ENCODE measurements at regions not wholly inside any gene's neighbourhood (a gene's known extent, or its start where the extent isn't known, plus 50 kb on each side); places are given as distances from the start of the nearest gene placed in this dataset.
"Not testable (repeated sequence)": the region's sequence is repeated elsewhere in the genome, so short reads cannot be mapped to it uniquely, and the experiment has no call there.

- no peak for DNase-seq
Measured at GRCh38 chr2:64880193-64880951, 108.8 kb upstream of the SLC1A4 start.

- no peak for DNase-seq
Measured at GRCh38 chr2:64881037-64881492, 108.1 kb upstream of the SLC1A4 start.

- DNase-seq: no peak
Measured at GRCh38 chr2:64887565-64887964, 101.6 kb upstream of the SLC1A4 start.

- peak; percentile 52 for DNase-seq
Measured at GRCh38 chr2:64888591-64889309, 100.4 kb upstream of the SLC1A4 start.

DNA sequence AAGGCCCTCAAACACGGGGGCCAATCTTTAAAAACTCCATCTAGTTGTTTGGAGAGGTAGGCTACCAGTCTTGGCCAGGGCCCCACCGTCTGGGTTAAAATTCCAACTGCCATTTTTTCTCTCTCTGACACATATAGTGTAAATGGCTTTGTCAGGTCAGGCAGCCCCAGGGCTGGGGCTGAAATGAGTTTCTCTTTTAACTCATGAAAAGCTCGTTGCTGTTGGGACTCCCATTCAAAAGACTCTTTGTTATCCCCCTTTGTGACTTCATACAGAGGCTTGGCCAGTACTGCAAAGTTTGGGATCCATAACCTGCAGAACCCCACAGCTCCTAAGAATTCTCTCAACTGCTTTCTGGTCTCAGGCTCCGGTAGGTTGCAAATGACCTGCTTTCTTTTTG is 99.4 kb upstream of the SLC1A4 start:
- DNase-seq: no peak

DNA sequence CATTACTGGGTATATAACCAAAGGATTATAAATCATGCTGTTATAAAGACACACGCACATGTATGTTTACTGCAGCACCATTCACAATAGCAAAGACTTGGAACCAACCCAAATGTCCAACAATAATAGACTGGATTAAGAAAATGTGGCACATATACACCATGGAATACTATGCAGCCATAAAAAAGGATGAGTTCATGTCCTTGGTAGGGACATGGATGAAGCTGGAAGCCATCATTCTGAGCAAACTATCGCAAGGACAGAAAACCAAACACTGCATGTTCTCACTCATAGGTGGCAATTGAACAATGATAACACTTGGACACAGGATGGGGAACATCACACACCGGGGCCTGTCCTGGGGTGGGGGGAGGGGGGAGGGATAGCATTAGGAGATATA is 92.6 kb upstream of the SLC1A4 start:
- DNase-seq: not testable (repeated sequence)

GRCh38 chr2:64899081-64899865 is 89.9 kb upstream of the SLC1A4 start:
- DNase-seq: no peak

GRCh38 chr2:64899876-64900275 is 89.3 kb upstream of the SLC1A4 start:
- DNase-seq: not testable (repeated sequence)

GRCh38 chr2:64904413-64905329 is 84.5 kb upstream of the SLC1A4 start:
- no peak for DNase-seq

- DNase-seq: no peak
Measured at GRCh38 chr2:64905338-64906024, 83.7 kb upstream of the SLC1A4 start.

DNA sequence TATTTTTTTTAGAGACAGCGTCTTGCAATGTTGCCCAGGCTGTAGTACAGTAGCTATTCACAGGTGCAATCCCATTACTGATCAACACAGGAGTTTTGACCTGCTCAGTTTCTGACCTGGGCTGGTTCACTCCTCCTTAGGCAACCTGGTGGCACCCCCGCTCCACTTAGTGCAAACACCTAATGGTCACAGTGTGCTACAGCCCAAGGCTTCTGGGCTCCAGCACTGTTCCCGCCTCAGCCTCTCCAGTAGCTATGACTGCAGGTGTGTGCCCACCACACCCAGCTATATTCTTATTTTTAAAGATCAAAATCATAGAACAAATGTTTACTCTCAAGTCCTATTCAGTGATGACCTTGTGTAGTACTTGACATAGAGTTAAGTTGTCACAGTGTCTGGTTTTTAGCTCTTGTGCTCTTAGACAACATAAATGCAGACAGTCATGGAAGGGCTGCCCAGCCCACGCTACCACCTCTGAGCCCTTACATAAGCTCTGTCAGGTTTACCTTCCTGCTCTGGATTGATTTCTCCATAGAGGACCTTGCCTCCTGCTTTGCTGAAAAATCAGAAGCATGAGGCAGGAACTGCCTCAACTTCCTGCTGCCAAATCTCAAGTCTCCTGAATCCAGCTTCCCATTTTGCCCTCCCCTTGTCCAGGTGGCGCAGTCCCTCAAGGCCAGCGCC is 82.2 kb upstream of the SLC1A4 start:
- DNase-seq: no peak

GRCh38 chr2:64908406-64908805 is 80.8 kb upstream of the SLC1A4 start:
- DNase-seq: no peak

DNA sequence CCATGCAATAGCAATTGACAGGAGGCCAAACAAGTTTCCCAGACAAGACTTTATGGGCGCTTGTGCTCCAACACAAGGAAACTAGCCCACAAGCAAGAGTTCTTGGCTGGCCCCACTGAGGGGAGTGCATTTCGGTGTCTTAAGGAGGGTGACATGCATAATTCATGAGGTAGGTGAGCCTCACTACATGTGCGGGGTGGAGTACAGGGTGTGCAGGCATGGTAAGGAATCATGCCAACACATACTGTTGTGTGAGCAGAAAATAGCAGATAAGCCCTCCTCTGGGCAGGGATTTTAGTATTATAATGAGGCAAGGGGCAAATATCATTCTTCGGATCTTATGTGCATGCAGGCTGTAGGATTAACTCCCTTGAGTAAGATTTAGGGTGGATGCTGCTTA is 78.7 kb upstream of the SLC1A4 start:
- DNase-seq: no peak

GRCh38 chr2:64910972-64911433 is 78.2 kb upstream of the SLC1A4 start:
- DNase-seq: no peak

DNA sequence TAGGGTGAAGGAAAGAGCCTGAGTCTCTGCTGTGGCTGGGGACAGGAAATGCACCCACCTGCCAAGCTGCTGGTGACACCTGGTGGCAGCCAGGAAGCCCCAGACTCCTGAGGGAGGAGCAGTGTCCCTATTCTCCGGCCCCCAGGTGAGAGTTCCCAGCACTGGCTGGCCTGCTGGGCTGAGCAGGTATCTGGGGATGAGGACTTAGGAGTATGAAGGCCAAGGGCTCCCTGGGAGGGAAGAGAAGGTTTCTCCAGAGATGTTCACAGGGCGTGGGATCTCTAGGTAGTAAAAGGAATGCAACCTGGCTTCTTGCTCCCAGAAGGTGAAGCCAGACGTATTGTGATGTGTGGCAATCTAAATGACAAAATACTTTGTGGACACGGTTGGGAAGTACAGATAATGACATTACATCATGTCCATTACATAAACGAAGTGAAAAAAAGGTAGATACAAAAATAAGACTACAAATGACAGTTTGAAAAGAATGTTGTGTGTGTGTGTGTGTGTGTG is 75.8 kb upstream of the SLC1A4 start:
- no peak for DNase-seq

DNA sequence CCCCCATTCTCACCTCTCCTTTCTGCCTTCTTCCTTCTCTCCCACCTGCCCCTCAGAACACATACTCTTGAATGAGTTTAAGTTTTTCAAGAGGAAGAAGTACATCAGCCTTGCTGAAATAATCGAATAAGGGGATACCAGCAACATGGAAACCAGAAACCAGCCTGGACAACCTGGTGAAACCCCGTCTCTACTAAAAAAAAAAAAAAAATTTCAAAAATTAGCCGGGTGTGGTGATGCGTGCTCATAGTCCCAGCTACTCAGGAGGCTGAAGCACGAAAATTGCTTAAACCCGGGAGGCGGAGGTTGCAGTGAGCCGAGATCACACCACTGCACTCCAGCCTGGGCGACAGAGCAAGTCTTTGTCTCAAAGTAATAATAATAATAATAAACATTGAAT is 75.0 kb upstream of the SLC1A4 start:
- no peak for DNase-seq

DNA sequence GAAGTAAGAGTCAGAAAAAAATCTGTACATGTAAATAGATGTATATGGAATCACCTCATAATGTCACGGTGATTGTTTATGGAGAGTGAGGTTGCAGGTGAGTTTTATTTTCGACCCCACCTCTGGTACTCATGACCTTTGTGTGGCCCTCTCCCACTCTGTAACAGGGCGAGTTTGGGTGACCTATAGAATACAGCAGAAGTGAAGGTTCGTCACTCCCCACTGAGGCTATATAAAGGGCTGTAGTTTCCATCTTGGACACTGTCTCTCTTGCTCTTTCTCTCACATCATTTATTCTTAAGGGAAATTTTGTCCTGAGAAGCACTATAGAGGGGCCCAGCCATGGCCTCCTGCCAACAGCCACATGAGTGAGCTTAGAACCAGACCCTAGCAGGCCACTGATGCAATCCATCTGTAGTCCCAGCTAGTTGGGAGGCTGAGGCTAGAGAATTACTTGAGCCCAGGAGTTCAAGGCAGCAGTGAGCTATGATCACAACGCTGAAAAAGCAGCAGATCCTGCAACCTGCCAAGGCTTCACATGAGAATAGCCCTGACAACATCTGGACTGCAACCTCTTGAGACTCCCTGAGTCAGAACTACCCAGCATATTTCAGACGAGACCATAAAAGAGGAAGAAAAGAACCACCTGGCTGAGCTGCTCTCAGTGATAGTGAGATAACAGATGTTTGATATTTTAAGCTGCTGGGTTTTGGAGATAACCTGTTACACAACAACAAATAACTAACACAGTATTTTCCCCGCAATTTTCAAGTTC is 74.3 kb upstream of the SLC1A4 start:
- peak; percentile 34 for DNase-seq

DNA sequence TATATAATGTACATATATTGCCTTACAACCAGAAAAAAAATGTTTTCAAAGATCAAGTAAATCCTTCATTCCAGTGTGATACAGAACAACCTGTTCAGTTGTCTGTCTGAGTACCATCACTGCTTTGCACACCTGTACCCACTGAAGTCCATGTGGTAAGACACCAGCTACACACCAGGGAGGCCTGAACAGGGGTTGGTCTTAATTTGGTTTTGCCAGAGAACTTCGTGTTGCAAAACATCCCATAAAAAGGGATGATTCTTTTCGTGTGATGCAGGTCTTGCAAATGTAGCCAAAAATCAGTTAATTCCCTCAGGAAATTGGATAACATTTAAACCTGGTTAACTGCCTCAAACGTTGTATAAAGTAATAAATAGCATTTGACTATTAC is 73.7 kb upstream of the SLC1A4 start:
- no peak for DNase-seq

DNA sequence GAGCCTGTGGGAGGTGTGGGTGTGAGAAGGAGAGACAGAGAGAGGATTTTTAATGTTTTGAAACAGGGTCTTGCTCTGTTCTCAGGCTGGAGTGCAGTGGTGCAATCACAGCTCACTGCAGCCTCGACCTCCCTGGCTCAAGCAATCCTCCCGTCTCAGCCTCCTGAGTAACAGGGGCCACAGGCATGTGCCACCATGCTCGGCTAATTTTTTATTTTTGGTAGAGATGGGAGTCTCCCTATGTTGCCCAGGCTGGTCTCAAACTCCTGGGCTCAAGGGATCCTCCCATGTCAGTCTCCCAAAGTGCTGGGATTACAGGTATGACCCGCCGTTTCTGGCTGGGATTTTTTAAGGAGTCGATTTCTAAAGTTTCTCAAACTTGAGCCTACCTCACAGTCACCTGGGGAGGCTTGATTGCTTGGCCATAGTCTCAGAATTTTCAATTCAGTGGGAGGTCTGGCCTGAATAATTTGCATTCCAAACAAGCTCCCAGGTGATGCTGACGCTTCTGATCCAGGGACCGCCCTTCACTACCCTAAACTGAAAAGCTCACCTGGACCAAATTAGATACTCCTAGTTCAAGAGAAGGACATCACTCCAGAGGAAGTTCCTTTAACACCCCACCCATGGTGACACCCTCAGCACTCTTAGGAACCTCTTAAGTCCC is 70.8 kb upstream of the SLC1A4 start:
- DNase-seq: no peak
